Endothelial cell of umbilical vein (primary cell): ENCODE measurements at regions not wholly inside any gene's neighbourhood (a gene's known extent, or its start where the extent isn't known, plus 50 kb on each side); places are given as distances from the start of the nearest gene placed in this dataset.

Experiments used
- BruUV-seq: library from RNA; stranded (reverse); fragments of 400-500 nt; replicated peaks from 2 replicates; lab custom pipeline; 2021; lab: Mats Ljungman, UMichigan
- CTCF ChIA-PET: fragments of 300-600, 350-600 bp; sonication (Branson Sonifier 250); formaldehyde crosslinking; loops from one replicate; lab custom pipeline; 2021; ENCODE audit warnings: antibody characterized with exemption, inconsistent platforms; lab: Charles Lee
- POLR2A ChIA-PET: fragments of 300-600, 350-600 bp; sonication (Branson Sonifier 250); formaldehyde crosslinking; loops from one replicate; lab custom pipeline; 2021; ENCODE audit warnings: antibody characterized with exemption, inconsistent platforms; lab: Charles Lee
- DNase-seq: peaks from one replicate; pipeline ENCODE4 v3.0.0-alpha.2; 2011; ENCODE audit warnings: low read depth, low spot score
- FAIRE-seq: peaks from 2 replicates; lab custom pipeline; 2011; peaks lifted over from hg19 to GRCh38; lab: Jason Lieb, UNC
- H2AFZ ChIP-seq: 2 replicates; pipeline ENCODE4 v1.6.0; 2012; ENCODE audit warnings: low read depth, low read length, control low read depth, inconsistent platforms
- H3K27ac ChIP-seq: 2 replicates; pipeline ENCODE4 v1.5.1; 2011; ENCODE audit warnings: low read depth, mild to moderate bottlenecking, control low read depth, low read length, moderate library complexity; ENCODE audit not compliant: insufficient read depth
- H3K27me3 ChIP-seq, 2 experiments: 2 replicates each; pipeline versions ENCODE4 v1.6.0 to v1.6.1; 2011; ENCODE audit warnings: low read length in 2 of 2, mixed read lengths in 1 of 2; ENCODE audit not compliant: control insufficient read depth in 2 of 2, insufficient read depth in 2 of 2
- H3K36me3 ChIP-seq, 2 experiments: 2 replicates in 1 of 2; 3 replicates in 1 of 2; pipeline ENCODE4 v1.5.1; 2011; ENCODE audit warnings: low read length in 2 of 2, mild to moderate bottlenecking in 1 of 2, moderate library complexity in 1 of 2; ENCODE audit not compliant: control insufficient read depth in 2 of 2, insufficient read depth in 2 of 2; ENCODE audit errors: extremely low read depth in 1 of 2
- H3K4me1 ChIP-seq: 3 replicates; pipeline ENCODE4 v1.5.1; 2011; ENCODE audit warnings: mild to moderate bottlenecking, low read length; ENCODE audit not compliant: control insufficient read depth, insufficient read depth; ENCODE audit errors: extremely low read depth
- H3K4me2 ChIP-seq: 2 replicates; pipeline ENCODE4 v1.6.1; 2011; ENCODE audit warnings: low read length, control low read depth, mixed read lengths; ENCODE audit not compliant: insufficient read depth
- H3K4me3 ChIP-seq, 3 experiments: fragments of 200-600 bp in 1 of 3; sonication (generic), shearing (Covaris generic) in 1 of 3; replicated peaks in 1 of 3; 2 replicates each; pipeline ENCODE4 v1.5.1; 2011 to 2016; ENCODE audit warnings: control low read depth in 3 of 3, low read length in 3 of 3, mild to moderate bottlenecking in 2 of 3, inconsistent platforms in 1 of 3, low read depth in 1 of 3, moderate library complexity in 1 of 3; ENCODE audit not compliant: insufficient read depth in 1 of 3
- H3K79me2 ChIP-seq: 2 replicates; pipeline ENCODE4 v1.6.0; 2012; ENCODE audit warnings: low read length, inconsistent platforms; ENCODE audit not compliant: control insufficient read depth, insufficient read depth
- H3K9ac ChIP-seq: replicated peaks from 2 replicates; pipeline ENCODE3; 2011; ENCODE audit warnings: low read length, control low read depth; ENCODE audit not compliant: insufficient read depth; ENCODE audit errors: extremely low read depth
- H3K9me1 ChIP-seq: replicated peaks from 3 replicates; pipeline ENCODE4 v1.6.0; 2011; ENCODE audit warnings: mild to moderate bottlenecking, low read length; ENCODE audit not compliant: control insufficient read depth, insufficient read depth; ENCODE audit errors: extremely low read depth
- H3K9me3 ChIP-seq: replicated peaks from 2 replicates; pipeline ENCODE4 v1.5.1; 2012; ENCODE audit warnings: low read length, inconsistent platforms; ENCODE audit not compliant: control insufficient read depth, insufficient read depth
- H4K20me1 ChIP-seq: replicated peaks from 2 replicates; pipeline ENCODE3; 2011; ENCODE audit warnings: mild to moderate bottlenecking, low read length; ENCODE audit not compliant: control insufficient read depth, insufficient read depth; ENCODE audit errors: extremely low read depth
- EZH2 ChIP-seq: IDR thresholded peaks from 2 replicates; pipeline ENCODE4 v1.6.1; 2012; ENCODE audit warnings: borderline replicate concordance, low read depth, mild to moderate bottlenecking, moderate library complexity, low read length, inconsistent platforms; ENCODE audit not compliant: severe bottlenecking
- FOS ChIP-seq: IDR thresholded peaks from 2 replicates; pipeline ENCODE4 v1.6.1; 2011; ENCODE audit warnings: mild to moderate bottlenecking, low read length, moderate library complexity, borderline replicate concordance; ENCODE audit not compliant: insufficient read depth
- GATA2 ChIP-seq: IDR thresholded peaks from 2 replicates; pipeline ENCODE4 v1.7.0; 2011; ENCODE audit warnings: low read depth, mild to moderate bottlenecking, moderate library complexity, mixed read lengths, low read length; ENCODE audit not compliant: insufficient read length, insufficient read depth
- JUN ChIP-seq: IDR thresholded peaks from 2 replicates; pipeline ENCODE4 v1.6.1; 2011; ENCODE audit warnings: borderline replicate concordance, low read depth; ENCODE audit not compliant: insufficient read length, insufficient read depth
- MYC ChIP-seq: IDR thresholded peaks from one replicate; pipeline ENCODE4 v1.6.1; 2011; ENCODE audit warnings: mild to moderate bottlenecking, low read depth, low read length
- POLR2A ChIP-seq: IDR thresholded peaks from 2 replicates; pipeline ENCODE4 v1.6.1; 2012; ENCODE audit warnings: low read depth, mild to moderate bottlenecking, control low read depth, low read length
- POLR2AphosphoS5 ChIP-seq: IDR thresholded peaks from 2 replicates; pipeline ENCODE4 v1.6.1; 2012; ENCODE audit warnings: low read depth, mild to moderate bottlenecking, control low read depth, low read length, moderate library complexity; ENCODE audit not compliant: insufficient read depth
- dilution Hi-C: fragments of 300-500 bp; cut with MboI; formaldehyde crosslinking; loops from one replicate; pipeline ENCODE4 v1.15.0; 2019; ENCODE audit warnings: low sequenced_read_pairs; ENCODE audit not compliant: extremely low pct_ligation_motif_present
- intact Hi-C: fragments of 100-400 bp; cut with micrococcal nuclease; formaldehyde crosslinking; loops from one replicate; pipeline ENCODE4 v1.10.0; 2022
- TF ChIP-seq, protein P1 (sequence below), 2 donors: IDR thresholded peaks; 1 replicate in 1 of 2; 2 replicates in 1 of 2; pipeline ENCODE4 v1.5.1; 2011; ENCODE audit warnings: low read length in 2 of 2, mild to moderate bottlenecking in 2 of 2, moderate library complexity in 2 of 2, control low read depth in 1 of 2, inconsistent platforms in 1 of 2, low read depth in 1 of 2; ENCODE audit not compliant: insufficient read depth in 1 of 2; ENCODE audit errors: extremely low read depth in 1 of 2
- TF ChIP-seq, protein P2 (sequence below): IDR thresholded peaks from 2 replicates; pipeline ENCODE4 v1.6.1; 2011; ENCODE audit not compliant: insufficient read depth, insufficient read length

DNA sequence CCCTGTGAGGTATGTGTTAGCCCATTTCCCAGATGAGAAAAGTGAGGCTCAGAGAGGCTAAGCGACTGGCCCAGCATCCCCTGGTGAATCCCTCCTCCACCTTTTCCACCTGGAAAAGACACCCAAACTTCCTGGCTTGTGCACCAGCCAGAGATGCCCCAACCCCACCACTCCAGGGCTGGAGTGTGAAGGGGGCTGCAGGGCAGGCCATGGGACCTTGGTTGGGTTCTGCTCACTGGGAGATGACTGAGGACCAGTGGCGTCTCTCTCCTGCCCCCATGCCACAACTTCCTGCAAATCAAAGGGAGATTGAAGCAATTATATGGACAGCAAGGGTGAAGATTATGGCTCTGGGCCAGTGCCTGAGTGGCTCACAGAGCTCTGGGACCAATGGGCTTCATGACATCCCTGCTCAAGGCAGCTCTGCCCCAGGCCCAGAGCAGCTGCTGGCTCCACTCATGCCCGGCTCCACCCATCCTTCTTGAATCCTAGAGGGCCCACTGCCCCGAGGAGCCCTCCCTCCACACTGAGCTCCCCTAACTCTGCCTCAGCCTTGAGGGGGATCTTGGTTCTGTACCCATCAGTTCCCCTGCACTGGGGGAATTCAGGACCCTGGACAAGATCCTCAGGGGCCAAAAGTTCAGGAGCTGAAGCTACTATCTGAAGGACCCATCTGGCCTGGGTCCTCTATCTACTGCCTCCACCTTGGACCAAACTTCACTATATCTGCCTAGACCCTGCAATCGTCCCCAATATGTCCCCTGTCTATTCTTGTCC lies 416.9 kb downstream of the PTPRU start:
- ChIA-PET CTCF (no interaction called here), POLR2A (no interaction called here)
- DNase-seq (no peak), FAIRE-seq (no peak)
- Histone ChIP-seq H3K36me3 (no peaks in the 10 kb centered on the region), H3K9me3 (no peaks in the 10 kb centered on the region), H3K9me1 (no peaks in the 10 kb centered on the region), H3K4me3 (no peak overlapping the region), H3K79me2 (no peaks in the 10 kb centered on the region), H3K27ac (no peak overlapping the region), H2AFZ (no peak overlapping the region), H3K9ac (no peak overlapping the region), H3K4me2 (no peak overlapping the region), H3K4me1 (no peaks in the 10 kb centered on the region), H3K27me3 (no peaks in the 10 kb centered on the region), H4K20me1 (no peaks in the 10 kb centered on the region)
- dilution Hi-C loops (no loop called here), intact Hi-C loops (no loop called here)
- BruUV-seq: no TSS peak
- TF ChIP-seq MYC (no peak), POLR2AphosphoS5 (no peak), FOS (no peak), GATA2 (no peak), EZH2 (no peak), POLR2A (no peak), JUN (no peak)
- TF ChIP-seq, protein P1, sequence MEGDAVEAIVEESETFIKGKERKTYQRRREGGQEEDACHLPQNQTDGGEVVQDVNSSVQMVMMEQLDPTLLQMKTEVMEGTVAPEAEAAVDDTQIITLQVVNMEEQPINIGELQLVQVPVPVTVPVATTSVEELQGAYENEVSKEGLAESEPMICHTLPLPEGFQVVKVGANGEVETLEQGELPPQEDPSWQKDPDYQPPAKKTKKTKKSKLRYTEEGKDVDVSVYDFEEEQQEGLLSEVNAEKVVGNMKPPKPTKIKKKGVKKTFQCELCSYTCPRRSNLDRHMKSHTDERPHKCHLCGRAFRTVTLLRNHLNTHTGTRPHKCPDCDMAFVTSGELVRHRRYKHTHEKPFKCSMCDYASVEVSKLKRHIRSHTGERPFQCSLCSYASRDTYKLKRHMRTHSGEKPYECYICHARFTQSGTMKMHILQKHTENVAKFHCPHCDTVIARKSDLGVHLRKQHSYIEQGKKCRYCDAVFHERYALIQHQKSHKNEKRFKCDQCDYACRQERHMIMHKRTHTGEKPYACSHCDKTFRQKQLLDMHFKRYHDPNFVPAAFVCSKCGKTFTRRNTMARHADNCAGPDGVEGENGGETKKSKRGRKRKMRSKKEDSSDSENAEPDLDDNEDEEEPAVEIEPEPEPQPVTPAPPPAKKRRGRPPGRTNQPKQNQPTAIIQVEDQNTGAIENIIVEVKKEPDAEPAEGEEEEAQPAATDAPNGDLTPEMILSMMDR (IDR thresholded peaks at IDR 0.05; ENCODE audit: extremely low read depth in 1 of 2, insufficient read depth in 1 of 2, low read depth in 1 of 2, low read length in 2 of 2): no peak
- TF ChIP-seq, protein P2, sequence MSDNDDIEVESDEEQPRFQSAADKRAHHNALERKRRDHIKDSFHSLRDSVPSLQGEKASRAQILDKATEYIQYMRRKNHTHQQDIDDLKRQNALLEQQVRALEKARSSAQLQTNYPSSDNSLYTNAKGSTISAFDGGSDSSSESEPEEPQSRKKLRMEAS: no peak
